ENCODE measurements at regions not wholly inside any gene's neighbourhood (a gene's known extent, or its start where the extent isn't known, plus 50 kb on each side); places are given as distances from the start of the nearest gene placed in this dataset.

DNA sequence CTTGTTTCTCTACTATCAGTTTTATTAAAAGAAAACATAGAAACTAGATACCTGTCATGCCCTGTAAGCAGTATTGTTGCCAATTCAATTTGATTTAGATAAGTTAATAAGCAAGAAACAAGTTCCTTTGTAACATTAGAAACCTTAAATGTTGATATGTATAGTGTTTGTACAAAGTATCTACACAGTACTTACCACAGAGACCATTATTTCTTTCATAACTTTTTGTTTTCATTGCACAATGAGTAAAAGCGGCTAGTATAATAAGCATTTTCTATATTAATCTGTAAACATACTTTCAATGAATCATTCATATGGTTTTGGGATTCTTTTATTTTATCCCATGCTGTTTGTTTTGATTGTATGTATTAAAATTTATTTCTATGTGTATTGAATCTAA lies 305.1 kb downstream of the TTC6 start (continued):
- TF ChIP-seq FOXK1 (CRISPR knock-in tag; IDR thresholded peaks at IDR 0.05) (no peak), RELA (CRISPR knock-in tag; IDR thresholded peaks at IDR 0.05; ENCODE audit: borderline replicate concordance) (no peak), ELF4 (CRISPR knock-in tag; IDR thresholded peaks at IDR 0.05; ENCODE audit: low read depth) (no peak), ZNF138 (CRISPR knock-in tag; conservative IDR thresholded peaks at IDR 0.05) (no peak), NFATC4 (CRISPR knock-in tag; IDR thresholded peaks at IDR 0.05) (no peak), ZNF423 (CRISPR knock-in tag; IDR thresholded peaks at IDR 0.05) (no peak)
- TF ChIP-seq, protein P1, sequence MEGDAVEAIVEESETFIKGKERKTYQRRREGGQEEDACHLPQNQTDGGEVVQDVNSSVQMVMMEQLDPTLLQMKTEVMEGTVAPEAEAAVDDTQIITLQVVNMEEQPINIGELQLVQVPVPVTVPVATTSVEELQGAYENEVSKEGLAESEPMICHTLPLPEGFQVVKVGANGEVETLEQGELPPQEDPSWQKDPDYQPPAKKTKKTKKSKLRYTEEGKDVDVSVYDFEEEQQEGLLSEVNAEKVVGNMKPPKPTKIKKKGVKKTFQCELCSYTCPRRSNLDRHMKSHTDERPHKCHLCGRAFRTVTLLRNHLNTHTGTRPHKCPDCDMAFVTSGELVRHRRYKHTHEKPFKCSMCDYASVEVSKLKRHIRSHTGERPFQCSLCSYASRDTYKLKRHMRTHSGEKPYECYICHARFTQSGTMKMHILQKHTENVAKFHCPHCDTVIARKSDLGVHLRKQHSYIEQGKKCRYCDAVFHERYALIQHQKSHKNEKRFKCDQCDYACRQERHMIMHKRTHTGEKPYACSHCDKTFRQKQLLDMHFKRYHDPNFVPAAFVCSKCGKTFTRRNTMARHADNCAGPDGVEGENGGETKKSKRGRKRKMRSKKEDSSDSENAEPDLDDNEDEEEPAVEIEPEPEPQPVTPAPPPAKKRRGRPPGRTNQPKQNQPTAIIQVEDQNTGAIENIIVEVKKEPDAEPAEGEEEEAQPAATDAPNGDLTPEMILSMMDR (IDR thresholded peaks at IDR 0.05) = no peak

DNA sequence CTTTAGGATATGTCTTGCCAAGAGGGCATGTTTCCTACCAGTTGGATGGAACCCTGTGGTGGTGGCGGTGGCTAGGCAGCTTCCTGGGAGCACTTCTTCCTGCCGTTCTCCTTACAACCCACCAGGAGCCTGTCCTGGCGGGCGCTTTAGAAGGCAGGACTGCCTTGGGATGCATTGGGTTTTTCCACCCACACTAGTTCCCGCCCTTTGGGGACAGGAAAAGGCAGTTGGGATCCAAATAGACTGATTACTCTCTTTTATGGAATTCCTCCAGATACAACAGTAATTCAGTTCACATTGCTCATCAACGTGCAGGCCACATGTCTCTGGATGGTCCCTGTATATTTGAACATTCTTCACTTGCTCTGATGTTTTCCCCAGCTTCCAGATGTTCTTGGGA lies 305.7 kb upstream of the SSTR1 start:
- TF ChIP-seq ZNF423 (CRISPR knock-in tag; IDR thresholded peaks at IDR 0.05) = peak; percentile 31; the same call in 1 of the 2 replicates
- no peak for TF ChIP-seq HMGA2 (CRISPR knock-in tag; IDR thresholded peaks at IDR 0.05)
- no peak for TF ChIP-seq SMAD4 (CRISPR knock-in tag; IDR thresholded peaks at IDR 0.05)
- Mint-ChIP-seq H3K9me3 (peaks cover 11% of the 10 kb centered on the region), H3K36me3 (peaks cover 11% of the 10 kb centered on the region), H3K27me3 (ENCODE audit: low read depth) (peaks cover 80% of the 10 kb centered on the region), H3K4me3 (no peak overlapping the region), H3K27ac (no peak overlapping the region), H3K4me1 (peaks cover 13% of the 10 kb centered on the region)
- ChIA-PET CTCF (interaction anchor here (1.8 kb wide), 1 partner anchor 28 kb away, joined by 7 read pairs; no protein-coding TSS in a partner anchor), POLR2A (no interaction called here)
- peak; percentile 57 for ATAC-seq
- DNase-seq (ENCODE audit: low spot score) = no peak

GRCh38 chr14:37903343-37904191 lies 304.1 kb upstream of the SSTR1 start:
- peak; percentile 79 for ATAC-seq
- DNase-seq (ENCODE audit: low spot score) = no peak
- no peak overlapping the region; the same call in 1 of the 2 replicates for H3K4me3 Mint-ChIP-seq
- peaks cover 12% of the 10 kb centered on the region for H3K4me1 Mint-ChIP-seq
- no peak overlapping the region for H3K27ac Mint-ChIP-seq
- peaks cover 15% of the 10 kb centered on the region for H3K9me3 Mint-ChIP-seq
- CTCF ChIA-PET = interaction anchor here (0.6 to 1.8 kb wide), 12 partner anchors 29 to 697 kb away, joined by 3 to 7 read pairs (median 4); partner anchors contain the start of genes CLEC14A and SSTR1
- POLR2A ChIA-PET = no interaction called here
- peaks cover 78% of the 10 kb centered on the region for H3K27me3 Mint-ChIP-seq (ENCODE audit: low read depth)
- peaks cover 13% of the 10 kb centered on the region for H3K36me3 Mint-ChIP-seq
- TF ChIP-seq, protein P1 (IDR thresholded peaks at IDR 0.05) = peak; percentile 57; the same call in 1 of the 2 replicates
- TF ChIP-seq PRDM15 (CRISPR knock-in tag; IDR thresholded peaks at IDR 0.05) (no peak), GABPB1 (CRISPR knock-in tag; IDR thresholded peaks at IDR 0.05) (0 out of 2 replicates have a peak, but pooled peaks have one; percentile 10)

All from WTC11 (cell line).